Endothelial cell of umbilical vein (primary cell): ENCODE measurements at regions not wholly inside any gene's neighbourhood (a gene's known extent, or its start where the extent isn't known, plus 50 kb on each side); places are given as distances from the start of the nearest gene placed in this dataset.

Experiments
- BruUV-seq: library from RNA; stranded (reverse); fragments of 400-500 nt; replicated peaks from 2 replicates; lab custom pipeline; 2021; lab: Mats Ljungman, UMichigan
- CTCF ChIA-PET: fragments of 300-600, 350-600 bp; sonication (Branson Sonifier 250); formaldehyde crosslinking; loops from one replicate; lab custom pipeline; 2021; ENCODE audit warnings: antibody characterized with exemption, inconsistent platforms; lab: Charles Lee
- POLR2A ChIA-PET: fragments of 300-600, 350-600 bp; sonication (Branson Sonifier 250); formaldehyde crosslinking; loops from one replicate; lab custom pipeline; 2021; ENCODE audit warnings: antibody characterized with exemption, inconsistent platforms; lab: Charles Lee
- DNase-seq: peaks from one replicate; pipeline ENCODE4 v3.0.0-alpha.2; 2011; ENCODE audit warnings: low read depth, low spot score
- FAIRE-seq: peaks from 2 replicates; lab custom pipeline; 2011; peaks lifted over from hg19 to GRCh38; lab: Jason Lieb, UNC
- H2AFZ ChIP-seq: 2 replicates; pipeline ENCODE4 v1.6.0; 2012; ENCODE audit warnings: low read depth, low read length, control low read depth, inconsistent platforms
- H3K27ac ChIP-seq: 2 replicates; pipeline ENCODE4 v1.5.1; 2011; ENCODE audit warnings: low read depth, mild to moderate bottlenecking, control low read depth, low read length, moderate library complexity; ENCODE audit not compliant: insufficient read depth
- H3K27me3 ChIP-seq, 2 experiments: 2 replicates each; pipeline versions ENCODE4 v1.6.0 to v1.6.1; 2011; ENCODE audit warnings: low read length in 2 of 2, mixed read lengths in 1 of 2; ENCODE audit not compliant: control insufficient read depth in 2 of 2, insufficient read depth in 2 of 2
- H3K36me3 ChIP-seq, 2 experiments: 2 replicates in 1 of 2; 3 replicates in 1 of 2; pipeline ENCODE4 v1.5.1; 2011; ENCODE audit warnings: low read length in 2 of 2, mild to moderate bottlenecking in 1 of 2, moderate library complexity in 1 of 2; ENCODE audit not compliant: control insufficient read depth in 2 of 2, insufficient read depth in 2 of 2; ENCODE audit errors: extremely low read depth in 1 of 2
- H3K4me1 ChIP-seq: 3 replicates; pipeline ENCODE4 v1.5.1; 2011; ENCODE audit warnings: mild to moderate bottlenecking, low read length; ENCODE audit not compliant: control insufficient read depth, insufficient read depth; ENCODE audit errors: extremely low read depth
- H3K4me2 ChIP-seq: 2 replicates; pipeline ENCODE4 v1.6.1; 2011; ENCODE audit warnings: low read length, control low read depth, mixed read lengths; ENCODE audit not compliant: insufficient read depth
- H3K4me3 ChIP-seq, 3 experiments: fragments of 200-600 bp in 1 of 3; sonication (generic), shearing (Covaris generic) in 1 of 3; replicated peaks in 1 of 3; 2 replicates each; pipeline ENCODE4 v1.5.1; 2011 to 2016; ENCODE audit warnings: control low read depth in 3 of 3, low read length in 3 of 3, mild to moderate bottlenecking in 2 of 3, inconsistent platforms in 1 of 3, low read depth in 1 of 3, moderate library complexity in 1 of 3; ENCODE audit not compliant: insufficient read depth in 1 of 3
- H3K79me2 ChIP-seq: 2 replicates; pipeline ENCODE4 v1.6.0; 2012; ENCODE audit warnings: low read length, inconsistent platforms; ENCODE audit not compliant: control insufficient read depth, insufficient read depth
- H3K9ac ChIP-seq: replicated peaks from 2 replicates; pipeline ENCODE3; 2011; ENCODE audit warnings: low read length, control low read depth; ENCODE audit not compliant: insufficient read depth; ENCODE audit errors: extremely low read depth
- H3K9me1 ChIP-seq: replicated peaks from 3 replicates; pipeline ENCODE4 v1.6.0; 2011; ENCODE audit warnings: mild to moderate bottlenecking, low read length; ENCODE audit not compliant: control insufficient read depth, insufficient read depth; ENCODE audit errors: extremely low read depth
- H3K9me3 ChIP-seq: replicated peaks from 2 replicates; pipeline ENCODE4 v1.5.1; 2012; ENCODE audit warnings: low read length, inconsistent platforms; ENCODE audit not compliant: control insufficient read depth, insufficient read depth
- H4K20me1 ChIP-seq: replicated peaks from 2 replicates; pipeline ENCODE3; 2011; ENCODE audit warnings: mild to moderate bottlenecking, low read length; ENCODE audit not compliant: control insufficient read depth, insufficient read depth; ENCODE audit errors: extremely low read depth
- EZH2 ChIP-seq: IDR thresholded peaks from 2 replicates; pipeline ENCODE4 v1.6.1; 2012; ENCODE audit warnings: borderline replicate concordance, low read depth, mild to moderate bottlenecking, moderate library complexity, low read length, inconsistent platforms; ENCODE audit not compliant: severe bottlenecking
- FOS ChIP-seq: IDR thresholded peaks from 2 replicates; pipeline ENCODE4 v1.6.1; 2011; ENCODE audit warnings: mild to moderate bottlenecking, low read length, moderate library complexity, borderline replicate concordance; ENCODE audit not compliant: insufficient read depth
- GATA2 ChIP-seq: IDR thresholded peaks from 2 replicates; pipeline ENCODE4 v1.7.0; 2011; ENCODE audit warnings: low read depth, mild to moderate bottlenecking, moderate library complexity, mixed read lengths, low read length; ENCODE audit not compliant: insufficient read length, insufficient read depth
- JUN ChIP-seq: IDR thresholded peaks from 2 replicates; pipeline ENCODE4 v1.6.1; 2011; ENCODE audit warnings: borderline replicate concordance, low read depth; ENCODE audit not compliant: insufficient read length, insufficient read depth
- MYC ChIP-seq: IDR thresholded peaks from one replicate; pipeline ENCODE4 v1.6.1; 2011; ENCODE audit warnings: mild to moderate bottlenecking, low read depth, low read length
- POLR2AphosphoS5 ChIP-seq: IDR thresholded peaks from 2 replicates; pipeline ENCODE4 v1.6.1; 2012; ENCODE audit warnings: low read depth, mild to moderate bottlenecking, control low read depth, low read length, moderate library complexity; ENCODE audit not compliant: insufficient read depth
- dilution Hi-C: fragments of 300-500 bp; cut with MboI; formaldehyde crosslinking; loops from one replicate; pipeline ENCODE4 v1.15.0; 2019; ENCODE audit warnings: low sequenced_read_pairs; ENCODE audit not compliant: extremely low pct_ligation_motif_present
- intact Hi-C: fragments of 100-400 bp; cut with micrococcal nuclease; formaldehyde crosslinking; loops from one replicate; pipeline ENCODE4 v1.10.0; 2022
- TF ChIP-seq, protein P1 (sequence below), 2 donors: IDR thresholded peaks; 1 replicate in 1 of 2; 2 replicates in 1 of 2; pipeline ENCODE4 v1.5.1; 2011; ENCODE audit warnings: low read length in 2 of 2, mild to moderate bottlenecking in 2 of 2, moderate library complexity in 2 of 2, control low read depth in 1 of 2, inconsistent platforms in 1 of 2, low read depth in 1 of 2; ENCODE audit not compliant: insufficient read depth in 1 of 2; ENCODE audit errors: extremely low read depth in 1 of 2
- TF ChIP-seq, protein P2 (sequence below): IDR thresholded peaks from 2 replicates; pipeline ENCODE4 v1.6.1; 2011; ENCODE audit not compliant: insufficient read depth, insufficient read length

DNA sequence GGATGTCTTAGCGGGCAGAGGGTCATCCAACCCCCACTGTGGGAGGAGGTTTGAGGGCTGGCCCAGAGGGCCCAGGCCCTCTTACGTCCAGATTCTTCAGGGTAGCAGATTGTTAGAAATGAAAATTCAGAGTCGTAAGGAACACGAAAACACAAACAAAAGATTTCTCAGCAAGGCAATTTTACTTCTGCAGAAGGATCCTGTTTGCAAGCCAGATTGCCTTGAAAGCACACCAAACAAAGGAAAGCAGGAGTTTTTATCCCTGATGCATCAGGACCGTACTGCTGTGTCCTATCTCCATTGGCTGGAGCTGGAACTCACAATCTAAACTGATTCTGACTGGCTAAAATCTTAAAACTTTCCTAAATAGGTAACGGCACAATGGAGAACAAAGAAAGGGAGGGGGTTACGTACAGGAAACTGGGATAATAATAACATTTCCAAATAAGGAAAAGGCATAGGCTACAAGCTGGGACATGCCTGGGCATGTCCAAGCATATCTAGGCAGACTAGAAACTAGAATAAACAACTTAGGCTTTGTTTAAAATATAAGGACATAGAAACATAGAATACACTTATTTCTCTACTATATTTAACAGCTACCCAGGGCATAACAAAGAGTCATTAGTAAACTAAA is 97.3 kb upstream of the C2CD4B start:
- no peaks in the 10 kb centered on the region for H3K27me3 ChIP-seq
- H3K36me3 ChIP-seq = no peaks in the 10 kb centered on the region
- TSS peak; percentile 84 for BruUV-seq
- H3K9me3 ChIP-seq = peaks cover 3% of the 10 kb centered on the region
- no peak overlapping the region for H2AFZ ChIP-seq
- no peaks in the 10 kb centered on the region for H3K9me1 ChIP-seq
- ChIA-PET POLR2A (no interaction called here), CTCF (interaction anchor here (2.7 kb wide), 1 partner anchor 8 kb away, joined by 15 read pairs; no protein-coding TSS in a partner anchor)
- H3K4me2 ChIP-seq = no peak overlapping the region
- H3K79me2 ChIP-seq = no peaks in the 10 kb centered on the region
- dilution Hi-C loops (no loop called here), intact Hi-C loops (no loop called here)
- FAIRE-seq (no peak), DNase-seq (peak; percentile 4)
- H3K9ac ChIP-seq = no peak overlapping the region
- no peak overlapping the region for H3K27ac ChIP-seq
- H3K4me1 ChIP-seq = no peaks in the 10 kb centered on the region
- H4K20me1 ChIP-seq = no peaks in the 10 kb centered on the region
- TF ChIP-seq MYC (no peak), POLR2AphosphoS5 (no peak), FOS (no peak), GATA2 (no peak), EZH2 (no peak), JUN (no peak)
- TF ChIP-seq, protein P1, sequence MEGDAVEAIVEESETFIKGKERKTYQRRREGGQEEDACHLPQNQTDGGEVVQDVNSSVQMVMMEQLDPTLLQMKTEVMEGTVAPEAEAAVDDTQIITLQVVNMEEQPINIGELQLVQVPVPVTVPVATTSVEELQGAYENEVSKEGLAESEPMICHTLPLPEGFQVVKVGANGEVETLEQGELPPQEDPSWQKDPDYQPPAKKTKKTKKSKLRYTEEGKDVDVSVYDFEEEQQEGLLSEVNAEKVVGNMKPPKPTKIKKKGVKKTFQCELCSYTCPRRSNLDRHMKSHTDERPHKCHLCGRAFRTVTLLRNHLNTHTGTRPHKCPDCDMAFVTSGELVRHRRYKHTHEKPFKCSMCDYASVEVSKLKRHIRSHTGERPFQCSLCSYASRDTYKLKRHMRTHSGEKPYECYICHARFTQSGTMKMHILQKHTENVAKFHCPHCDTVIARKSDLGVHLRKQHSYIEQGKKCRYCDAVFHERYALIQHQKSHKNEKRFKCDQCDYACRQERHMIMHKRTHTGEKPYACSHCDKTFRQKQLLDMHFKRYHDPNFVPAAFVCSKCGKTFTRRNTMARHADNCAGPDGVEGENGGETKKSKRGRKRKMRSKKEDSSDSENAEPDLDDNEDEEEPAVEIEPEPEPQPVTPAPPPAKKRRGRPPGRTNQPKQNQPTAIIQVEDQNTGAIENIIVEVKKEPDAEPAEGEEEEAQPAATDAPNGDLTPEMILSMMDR (IDR thresholded peaks at IDR 0.05; ENCODE audit: extremely low read depth in 1 of 2, insufficient read depth in 1 of 2, low read depth in 1 of 2, low read length in 2 of 2) = no peak
- TF ChIP-seq, protein P2, sequence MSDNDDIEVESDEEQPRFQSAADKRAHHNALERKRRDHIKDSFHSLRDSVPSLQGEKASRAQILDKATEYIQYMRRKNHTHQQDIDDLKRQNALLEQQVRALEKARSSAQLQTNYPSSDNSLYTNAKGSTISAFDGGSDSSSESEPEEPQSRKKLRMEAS = no peak
- no peak overlapping the region for H3K4me3 ChIP-seq
